Prostate gland (tissue), 2 donors: ENCODE measurements at regions not wholly inside any gene's neighbourhood (a gene's known extent, or its start where the extent isn't known, plus 50 kb on each side); places are given as distances from the start of the nearest gene placed in this dataset.

Experiments used
- POLR2A ChIP-seq: fragments of 450-650 bp; IDR thresholded peaks from one replicate; pipeline ENCODE4 v1.6.1; 2016; ENCODE audit warnings: antibody characterized with exemption, mild to moderate bottlenecking
- POLR2AphosphoS5 ChIP-seq: sonication (generic); formaldehyde crosslinking; IDR thresholded peaks from one replicate; pipeline ENCODE4 v1.6.1; 2017; ENCODE audit warnings: antibody characterized with exemption
- TF ChIP-seq, protein P1 (sequence below), 4 experiments: fragments of 200-600 bp in 2 of 4; fragments of 450-650 bp in 2 of 4; sonication (generic) in 2 of 4; IDR thresholded peaks; 1 replicate in 3 of 4; 2 replicates in 1 of 4; pipeline ENCODE4 v1.5.1; 2016 to 2019; ENCODE audit warnings: antibody characterized with exemption in 4 of 4, mild to moderate bottlenecking in 2 of 4, moderate library complexity in 2 of 4

DNA sequence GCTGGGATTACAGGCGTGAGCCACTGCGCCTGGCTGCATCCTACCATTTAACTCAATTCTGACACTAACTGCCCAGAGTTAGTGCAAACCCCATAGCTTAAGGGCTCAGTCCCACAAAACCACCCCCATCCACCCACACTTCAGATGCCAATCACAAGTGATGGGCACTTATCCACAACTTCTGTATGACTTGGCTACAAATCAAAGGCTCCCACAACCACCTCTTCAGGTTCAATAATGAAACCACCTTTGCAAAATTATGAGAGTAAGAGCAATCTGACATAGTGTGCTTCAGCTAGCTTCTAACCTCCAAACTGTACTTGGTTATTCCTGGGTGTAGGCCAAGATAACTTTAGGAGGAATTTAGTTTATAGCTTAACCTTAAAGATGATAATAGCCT is 51.3 kb upstream of the SLC35F5 start:
- TF ChIP-seq, protein P1, sequence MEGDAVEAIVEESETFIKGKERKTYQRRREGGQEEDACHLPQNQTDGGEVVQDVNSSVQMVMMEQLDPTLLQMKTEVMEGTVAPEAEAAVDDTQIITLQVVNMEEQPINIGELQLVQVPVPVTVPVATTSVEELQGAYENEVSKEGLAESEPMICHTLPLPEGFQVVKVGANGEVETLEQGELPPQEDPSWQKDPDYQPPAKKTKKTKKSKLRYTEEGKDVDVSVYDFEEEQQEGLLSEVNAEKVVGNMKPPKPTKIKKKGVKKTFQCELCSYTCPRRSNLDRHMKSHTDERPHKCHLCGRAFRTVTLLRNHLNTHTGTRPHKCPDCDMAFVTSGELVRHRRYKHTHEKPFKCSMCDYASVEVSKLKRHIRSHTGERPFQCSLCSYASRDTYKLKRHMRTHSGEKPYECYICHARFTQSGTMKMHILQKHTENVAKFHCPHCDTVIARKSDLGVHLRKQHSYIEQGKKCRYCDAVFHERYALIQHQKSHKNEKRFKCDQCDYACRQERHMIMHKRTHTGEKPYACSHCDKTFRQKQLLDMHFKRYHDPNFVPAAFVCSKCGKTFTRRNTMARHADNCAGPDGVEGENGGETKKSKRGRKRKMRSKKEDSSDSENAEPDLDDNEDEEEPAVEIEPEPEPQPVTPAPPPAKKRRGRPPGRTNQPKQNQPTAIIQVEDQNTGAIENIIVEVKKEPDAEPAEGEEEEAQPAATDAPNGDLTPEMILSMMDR (IDR thresholded peaks at IDR 0.05), result no peak
- TF ChIP-seq POLR2A, result no peak
- no peak for TF ChIP-seq POLR2AphosphoS5
